Muscle of arm (tissue), 1 donor: ENCODE measurements at regions not wholly inside any gene's neighbourhood (a gene's known extent, or its start where the extent isn't known, plus 50 kb on each side); places are given as distances from the start of the nearest gene placed in this dataset.

Source experiments
- DNase-seq: peaks from one replicate; pipeline ENCODE4 v3.0.0-alpha.2; 2013

DNA sequence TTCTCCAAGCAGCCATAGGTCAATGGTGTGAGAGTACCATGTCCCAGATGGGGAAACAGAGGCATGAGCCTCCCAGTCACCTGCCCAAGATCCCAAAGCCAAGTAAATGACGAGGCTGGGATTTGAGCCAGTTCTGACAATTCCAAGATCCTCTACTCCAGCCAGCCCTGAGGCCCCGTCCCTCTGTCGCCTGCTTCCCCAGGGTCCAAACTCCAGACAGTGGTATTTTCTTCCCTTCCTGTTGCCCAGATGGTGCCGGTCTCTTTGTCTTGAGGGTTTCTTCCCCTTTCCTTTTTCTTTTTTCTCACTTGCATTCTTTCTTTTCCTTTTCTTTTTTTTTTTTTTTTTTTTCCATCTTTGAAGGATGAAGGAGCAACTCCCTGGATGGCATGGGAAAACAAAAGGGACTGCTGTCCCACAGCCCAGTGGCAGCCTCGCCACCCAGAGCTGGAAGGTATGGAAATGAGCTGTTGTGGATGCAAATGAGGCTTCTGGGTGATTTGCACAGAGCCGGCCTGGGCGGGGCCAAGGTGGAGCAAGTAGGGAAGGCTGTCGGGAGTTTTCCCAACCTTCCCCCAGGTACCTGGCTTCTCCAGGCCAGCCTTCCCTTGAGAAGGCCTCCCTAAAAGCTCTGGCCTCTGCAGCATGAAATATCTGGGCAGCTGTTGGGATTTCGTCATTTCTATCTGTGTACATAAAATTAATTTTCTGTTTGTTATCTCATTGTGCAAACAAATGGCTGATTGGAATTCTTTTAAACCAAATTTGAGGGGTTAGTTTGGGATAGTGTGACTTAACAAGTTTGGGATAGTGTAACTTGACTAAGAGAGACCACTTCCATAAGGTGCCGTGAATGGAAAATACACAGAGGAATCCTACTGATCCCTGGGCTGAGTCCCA, 146.8 kb downstream of the MN1 start:
- DNase-seq: no peak

DNA sequence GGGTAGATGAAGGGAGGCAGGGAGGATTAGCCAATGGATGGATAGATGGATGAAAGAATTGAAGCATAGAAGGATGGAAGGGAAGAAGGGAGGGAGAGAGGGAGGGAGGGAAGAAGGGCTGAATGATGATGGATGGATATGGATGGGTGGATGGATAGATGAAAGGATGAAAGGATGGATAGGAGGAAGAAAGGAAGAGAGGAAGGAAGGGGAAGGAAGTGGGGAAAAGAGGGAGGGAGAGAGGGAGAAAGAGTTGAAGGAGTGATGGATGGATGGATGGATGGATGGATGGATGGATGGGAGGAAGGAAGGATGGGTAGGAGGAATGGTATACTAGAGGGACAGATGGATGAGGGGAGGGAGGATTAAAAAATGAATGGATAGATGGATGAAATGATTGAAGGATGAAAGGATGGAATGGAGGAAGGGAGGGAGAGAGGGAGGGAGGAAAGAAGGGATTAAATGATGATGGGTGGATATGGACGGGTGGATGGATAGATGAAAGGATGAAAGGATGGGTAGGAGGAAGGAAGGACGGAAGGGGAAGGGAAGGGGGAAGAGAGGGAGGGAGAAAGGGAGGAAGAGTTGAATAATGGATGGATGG, 145.9 kb downstream of the MN1 start:
- no peak for DNase-seq

DNA sequence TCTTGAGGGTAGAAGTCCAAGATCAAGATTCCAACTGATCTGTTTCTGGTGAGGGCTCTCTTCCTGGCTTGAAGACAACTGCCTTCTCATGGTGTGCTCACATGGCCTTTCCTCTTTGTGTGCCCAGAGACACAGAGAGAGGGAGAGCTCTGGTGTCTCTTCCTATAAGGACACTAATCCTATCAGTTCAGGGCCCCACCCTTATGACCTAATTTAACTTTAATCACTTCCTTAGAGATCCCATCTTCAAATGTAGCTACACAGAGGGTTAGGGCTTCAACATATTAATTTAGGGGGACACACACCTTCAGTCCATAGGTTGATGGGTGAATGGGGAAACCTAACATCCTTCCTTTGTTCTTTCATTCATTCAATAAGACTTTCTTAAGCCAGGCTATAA, 144.6 kb downstream of the MN1 start:
- no peak for DNase-seq

DNA sequence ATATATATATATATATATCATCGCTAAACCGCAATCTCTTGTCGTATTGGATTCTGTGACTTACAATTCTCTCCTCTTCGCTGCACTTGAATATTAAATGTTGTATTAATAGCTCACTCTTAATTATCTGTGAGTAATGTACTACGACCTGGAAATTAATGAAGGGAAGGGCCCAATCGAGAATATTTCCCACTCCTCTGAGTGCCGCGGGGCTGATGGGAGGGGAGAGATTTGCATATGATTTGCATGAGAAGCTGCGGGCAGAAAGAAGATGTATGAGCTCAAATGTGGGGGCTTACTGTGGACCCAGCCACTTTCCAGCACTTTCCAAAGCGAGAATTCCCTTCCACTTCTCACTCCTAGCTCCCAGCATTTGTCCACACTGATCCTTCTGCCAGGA, 141.2 kb downstream of the MN1 start:
- DNase-seq: no peak

GRCh38 chr22:27662359-27663301, 138.9 kb downstream of the MN1 start:
- peak; percentile 38 for DNase-seq

GRCh38 chr22:27663812-27664211, 137.7 kb downstream of the MN1 start:
- no peak for DNase-seq

DNA sequence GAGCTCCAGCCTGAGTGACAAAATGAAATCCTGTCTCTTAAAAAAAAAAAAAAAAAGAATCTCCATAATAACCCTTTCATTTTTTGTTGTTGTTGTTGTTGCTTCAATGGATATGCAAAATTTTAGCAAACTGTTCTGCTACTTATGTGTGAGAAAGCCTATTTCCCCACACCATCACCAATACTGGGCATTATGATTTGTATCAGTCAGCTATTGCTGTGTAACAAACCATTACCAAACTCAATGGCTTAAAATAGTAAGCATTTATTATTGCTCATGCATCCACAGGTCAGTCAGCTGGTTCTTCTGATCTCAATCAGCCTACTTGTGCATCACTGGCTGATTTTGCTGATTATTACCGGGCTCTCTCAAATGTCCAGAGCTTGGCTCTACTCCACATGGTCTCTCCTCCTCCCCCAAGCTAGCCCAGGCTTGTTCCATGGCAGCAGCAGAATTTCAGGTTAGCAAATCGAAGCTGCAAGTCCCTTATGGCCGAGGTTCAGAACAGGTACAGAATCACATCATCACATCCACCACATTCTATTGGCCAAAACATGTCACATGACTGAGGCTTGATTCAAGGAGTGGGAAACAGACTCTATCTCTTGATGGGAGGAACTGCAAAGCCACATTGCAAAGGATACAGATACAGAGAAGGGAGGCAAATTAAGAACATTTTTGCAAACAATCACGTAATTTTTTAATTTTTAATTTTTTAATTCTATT, 135.1 kb downstream of the MN1 start:
- no peak for DNase-seq

GRCh38 chr22:27667121-27667843, 134.3 kb downstream of the MN1 start:
- DNase-seq: no peak

DNA sequence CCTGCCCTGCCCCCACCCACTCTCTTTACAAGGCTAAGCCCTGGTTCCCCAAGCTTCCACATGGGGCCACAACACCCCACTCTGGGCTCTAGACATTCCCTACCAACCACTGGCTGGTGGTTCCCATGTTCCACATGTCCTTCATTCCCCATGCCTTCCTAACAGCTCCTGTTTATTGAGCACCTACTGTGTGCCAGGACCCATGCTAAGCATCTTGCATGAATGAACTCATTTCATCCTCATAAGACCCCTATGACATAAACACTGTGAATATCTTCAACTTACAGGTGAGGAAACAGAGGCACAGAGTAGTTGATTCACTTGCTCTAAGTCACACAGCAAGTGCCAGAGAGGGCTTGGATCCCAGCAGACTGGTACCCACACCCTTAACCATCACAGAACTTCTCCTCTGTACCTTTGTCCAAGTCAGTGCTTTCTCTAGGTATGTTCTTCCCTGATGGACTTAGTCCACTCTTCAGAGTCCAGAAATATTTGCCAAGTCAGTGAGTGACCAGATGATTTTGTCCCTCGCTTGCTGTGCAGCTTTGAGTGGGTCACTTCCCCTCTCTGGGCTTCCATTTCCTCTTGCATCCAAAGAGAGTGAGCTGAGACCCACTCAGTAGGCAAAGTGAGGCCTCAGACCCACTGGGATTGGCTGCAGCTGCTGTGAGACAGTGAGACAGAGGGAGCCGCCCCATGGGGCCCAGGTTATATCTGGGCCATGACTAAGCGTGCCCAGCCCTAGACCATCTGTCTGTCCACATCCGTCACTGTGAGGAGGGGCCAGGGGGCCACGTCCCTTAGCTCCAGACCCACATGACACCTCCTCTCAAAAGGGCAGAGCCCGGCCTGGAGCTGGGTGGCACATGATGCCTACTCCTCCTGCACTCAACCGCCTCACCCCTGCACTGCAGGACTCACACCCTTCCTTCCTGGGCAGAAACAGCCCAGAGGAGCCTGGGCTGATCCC, 132.4 kb downstream of the MN1 start:
- DNase-seq: peak; percentile 42

- no peak for DNase-seq
Measured at GRCh38 chr22:27669798-27670599, 131.6 kb downstream of the MN1 start.

DNA sequence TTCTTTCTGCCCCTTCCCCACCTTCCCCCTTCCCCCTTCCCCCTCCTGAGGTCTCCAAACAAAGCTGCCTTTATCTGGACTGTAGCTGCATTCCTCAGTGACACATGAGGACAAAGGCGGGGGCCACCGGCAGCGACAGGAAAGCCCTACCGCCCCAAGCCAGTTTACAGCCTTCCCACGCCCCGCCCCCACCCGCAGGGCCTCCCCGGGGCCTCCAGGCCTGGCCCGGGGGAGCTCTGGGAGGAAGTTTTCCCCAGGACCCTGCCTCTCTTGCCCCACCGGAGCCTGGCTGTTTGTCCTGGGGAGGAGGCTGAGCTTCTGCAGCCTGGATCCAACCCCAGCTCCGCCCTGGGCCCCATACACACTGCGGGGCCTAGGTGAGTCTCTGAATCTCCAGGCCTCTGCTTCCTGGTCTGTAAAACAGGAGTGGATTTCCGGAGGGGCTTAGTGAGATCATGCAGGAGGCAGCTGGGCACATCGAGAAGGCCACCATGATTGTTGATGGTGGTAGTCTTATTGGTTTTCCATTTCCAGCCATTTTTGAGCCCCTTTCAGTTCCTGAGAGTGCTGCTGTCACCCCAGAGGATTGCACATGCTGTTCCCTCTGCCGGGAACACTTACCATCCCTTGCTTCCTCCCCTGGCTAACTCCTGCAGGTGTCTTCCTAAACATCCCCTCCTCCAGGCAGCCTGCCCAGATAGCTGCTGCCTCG, 130.7 kb downstream of the MN1 start:
- no peak for DNase-seq

DNA sequence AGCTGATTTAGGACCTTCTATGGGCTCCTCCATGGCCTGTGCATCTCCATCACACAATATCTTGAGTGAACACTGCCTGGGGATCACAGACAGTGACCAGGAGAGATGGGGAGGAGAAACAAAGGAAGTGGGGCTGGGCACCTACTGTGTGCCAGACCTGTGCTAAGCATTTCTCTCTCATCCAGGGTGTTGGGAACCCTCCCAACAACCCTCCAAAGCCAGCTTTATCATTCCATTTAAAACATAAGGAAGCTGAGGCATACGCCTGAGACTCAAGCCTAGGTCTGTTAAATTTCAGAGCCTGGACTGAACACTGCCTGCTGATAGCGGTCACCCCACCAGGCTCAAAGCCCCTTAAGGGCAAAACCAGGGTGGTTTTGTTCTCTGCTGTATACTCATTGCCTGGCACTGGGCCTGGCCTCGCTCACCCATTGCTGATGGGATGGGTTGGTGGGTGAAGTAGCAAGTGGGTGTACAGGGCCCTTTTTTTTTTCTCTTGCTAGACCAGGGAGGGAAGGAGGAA, 130.1 kb downstream of the MN1 start:
- DNase-seq: no peak

- no peak for DNase-seq
Measured at GRCh38 chr22:27672721-27673418, 128.7 kb downstream of the MN1 start.

- no peak for DNase-seq
Measured at GRCh38 chr22:27673839-27674238, 127.7 kb downstream of the MN1 start.

GRCh38 chr22:27674261-27674923, 127.2 kb downstream of the MN1 start:
- DNase-seq: no peak

DNA sequence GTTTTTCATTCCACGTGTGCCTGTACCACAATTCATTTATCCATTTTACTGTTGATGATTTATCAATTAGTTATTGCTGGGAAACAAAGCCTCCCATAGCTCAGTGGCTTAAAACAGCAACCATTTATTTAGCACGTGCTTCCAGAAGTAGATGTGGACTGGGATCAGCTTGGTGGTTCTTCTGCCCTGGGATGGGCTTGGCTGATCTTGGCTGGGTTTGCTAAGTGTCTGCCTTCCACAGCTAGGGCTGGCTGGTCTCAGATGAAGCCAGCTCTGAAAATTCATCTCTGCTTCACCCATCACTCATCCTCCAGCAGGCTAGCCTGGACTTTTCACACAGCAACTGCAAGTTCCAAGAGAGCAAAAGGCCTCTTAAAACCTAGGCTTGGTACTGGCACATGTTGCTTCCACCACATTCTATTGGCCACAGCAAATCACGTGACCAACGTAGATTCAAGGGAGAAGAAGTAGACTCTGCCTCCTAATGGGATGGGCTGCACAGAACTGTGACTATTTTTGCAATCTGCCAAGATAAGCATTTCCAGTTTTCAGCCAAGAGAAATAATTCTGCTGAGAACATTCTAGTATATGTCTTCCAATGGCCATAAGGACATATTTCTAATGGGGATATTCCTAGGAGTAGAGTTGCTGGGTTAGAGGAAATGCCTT, 124.9 kb downstream of the MN1 start:
- no peak for DNase-seq
